CD4-positive, alpha-beta T cell treated with Interleukin-1 beta for 1 hour (primary cell): ENCODE measurements at regions not wholly inside any gene's neighbourhood (a gene's known extent, or its start where the extent isn't known, plus 50 kb on each side); places are given as distances from the start of the nearest gene placed in this dataset.

Experiments
- DNase-seq, 2 donors: peaks; one replicate each; pipeline ENCODE4 v3.0.0-alpha.2; 2020 to 2022

DNA sequence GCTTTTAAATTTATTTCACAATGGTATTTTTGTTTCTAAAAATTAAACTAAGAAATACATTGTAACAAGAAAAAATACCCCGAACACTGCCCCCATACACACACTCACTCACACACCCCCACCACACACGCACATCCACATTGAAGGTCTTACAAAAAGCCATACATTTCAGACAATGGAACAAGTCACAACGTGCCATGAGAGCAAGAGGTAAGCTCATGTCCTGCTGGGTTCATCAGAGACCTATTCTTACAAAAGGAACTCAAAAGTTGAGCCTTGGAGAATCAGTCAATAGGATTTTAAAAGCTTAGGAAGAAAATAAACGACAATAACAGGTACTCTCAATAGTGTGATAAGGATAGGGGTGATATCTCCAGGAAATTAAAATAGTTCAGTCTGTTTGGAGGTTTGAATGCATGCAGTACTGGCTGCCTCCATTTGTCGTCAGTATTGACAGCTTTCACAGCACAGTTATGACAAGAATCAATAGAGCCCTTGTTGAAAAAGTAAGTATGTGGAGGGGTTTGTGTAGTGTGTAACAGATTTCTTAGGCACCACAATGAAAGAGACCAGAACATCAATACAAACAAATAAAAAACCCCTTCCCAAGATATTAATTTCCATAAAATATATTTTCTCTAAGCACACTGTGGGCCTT, 1826.2 kb upstream of the CDH6 start:
- no peak for DNase-seq

DNA sequence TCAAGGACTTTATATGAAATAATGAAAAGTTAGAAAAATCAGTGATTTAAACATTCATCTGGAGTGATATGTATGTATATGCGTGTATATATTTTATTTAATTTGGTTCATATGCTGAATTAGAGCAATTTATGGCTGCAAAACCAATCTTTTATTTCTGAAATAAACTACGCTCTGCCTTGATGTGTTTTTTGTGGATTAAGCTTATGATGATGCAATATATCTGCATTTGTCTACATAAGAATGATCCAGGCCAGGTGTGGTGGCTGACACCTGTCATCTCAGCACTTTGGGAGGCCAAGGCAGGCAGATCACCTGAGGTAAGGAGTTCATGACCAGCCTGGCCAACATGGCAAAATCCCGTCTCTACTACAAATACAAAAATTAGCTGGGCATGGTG, 1842.3 kb upstream of the CDH6 start:
- no peak for DNase-seq

GRCh38 chr5:29337030-29337429, 1856.5 kb upstream of the CDH6 start:
- DNase-seq, result no peak

- DNase-seq, result no peak
Observed at GRCh38 chr5:29321591-29321990, 1871.9 kb upstream of the CDH6 start.

DNA sequence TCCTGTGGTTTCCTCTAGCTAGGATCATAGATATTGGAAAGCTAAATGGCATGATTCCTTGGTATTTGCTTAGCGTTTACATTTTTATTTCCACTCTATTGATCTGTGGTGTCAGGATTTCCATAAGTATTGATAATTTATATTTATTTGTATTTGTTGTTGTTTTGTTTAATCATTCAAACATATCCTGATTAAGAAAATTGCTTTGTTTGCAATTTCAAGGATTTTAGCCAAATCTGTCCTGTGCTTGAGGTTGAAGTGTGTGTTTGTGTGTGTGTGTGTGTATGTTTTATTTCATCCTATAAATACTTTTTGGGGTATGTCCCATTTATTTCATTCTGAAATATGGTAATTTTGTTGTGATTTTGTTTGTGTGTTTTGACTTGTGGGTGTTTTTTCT, 1884.1 kb upstream of the CDH6 start:
- no peak for DNase-seq

- no peak for DNase-seq
Observed at GRCh38 chr5:29307478-29307877, 1886.0 kb upstream of the CDH6 start.

DNA sequence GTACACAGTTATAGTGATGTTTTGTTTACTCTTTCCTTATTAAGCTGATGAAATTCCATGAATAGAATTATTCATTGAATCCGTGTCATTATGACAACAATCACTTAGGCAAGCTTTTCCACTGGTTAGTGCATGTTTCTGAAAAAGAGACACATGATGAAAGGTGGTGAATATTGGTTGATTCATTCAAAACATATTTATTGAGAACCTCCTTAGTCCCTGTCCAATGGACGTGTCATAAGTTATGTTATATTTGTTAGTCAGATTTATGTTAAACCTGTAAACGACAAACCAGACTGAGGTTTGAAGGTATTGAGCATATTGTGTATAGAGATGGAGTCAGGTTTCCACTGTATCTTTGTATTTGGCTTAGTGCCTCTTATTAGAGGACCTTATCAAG, 1888.9 kb upstream of the CDH6 start:
- no peak for DNase-seq

DNA sequence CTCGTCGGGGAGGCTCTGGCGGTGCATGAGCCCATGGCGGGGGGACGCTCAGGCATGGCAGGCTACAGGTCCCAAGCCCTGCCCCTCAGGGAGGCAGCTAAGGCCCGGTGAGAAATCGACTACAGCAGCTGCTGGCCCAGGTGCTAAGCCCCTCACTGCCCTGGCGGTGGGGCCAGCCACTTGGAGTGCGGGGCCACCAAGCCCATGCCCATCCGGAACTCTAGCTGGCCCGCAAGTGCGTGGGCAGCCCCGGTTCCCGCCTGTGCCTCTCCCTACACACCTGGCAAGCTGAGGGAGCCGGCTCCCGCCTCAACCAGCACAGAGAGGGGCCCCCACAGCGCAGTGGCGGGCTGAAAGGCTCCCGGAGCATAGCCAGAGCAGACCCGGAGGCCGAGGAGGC, 1896.9 kb upstream of the CDH6 start:
- no peak for DNase-seq

DNA sequence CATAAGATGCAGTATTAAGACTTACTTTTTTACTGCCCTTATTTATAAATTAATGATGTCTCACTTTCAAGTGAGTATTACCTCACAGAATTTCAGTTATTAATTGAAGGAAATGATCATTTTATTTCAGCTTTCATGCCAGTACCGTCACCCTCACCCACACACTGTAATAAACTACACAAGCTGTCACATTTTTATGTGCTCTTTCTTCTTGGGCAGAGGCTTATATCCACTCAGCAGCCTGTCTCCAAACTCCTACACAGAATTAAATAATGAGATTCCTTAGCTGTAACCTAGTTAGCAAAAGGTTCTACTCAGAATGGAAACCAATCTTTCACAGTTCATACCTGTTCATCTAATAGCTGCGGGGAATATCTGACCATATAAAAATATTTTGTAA, 1915.8 kb upstream of the CDH6 start:
- DNase-seq, result no peak

DNA sequence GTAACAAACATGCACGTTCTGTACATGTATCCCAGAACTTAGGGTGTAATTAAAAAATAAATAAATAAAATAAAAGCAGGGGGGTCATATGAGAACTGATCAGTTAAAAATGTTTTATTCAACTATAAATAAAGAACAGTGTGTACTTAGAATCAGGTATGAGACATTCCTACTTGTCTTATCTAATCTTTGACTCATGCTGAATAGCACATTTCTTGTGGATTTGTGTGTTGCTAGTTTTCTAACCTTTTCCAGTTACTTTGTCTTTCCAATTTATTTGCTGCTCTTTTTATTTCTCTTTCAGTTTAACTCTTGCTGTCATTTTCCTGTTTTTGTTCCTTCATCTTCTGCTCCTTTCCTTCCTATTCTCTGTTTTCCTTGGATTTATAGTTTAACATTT, 1917.1 kb upstream of the CDH6 start:
- DNase-seq, result no peak

- DNase-seq, result no peak
Observed at GRCh38 chr5:29263915-29264351, 1929.6 kb upstream of the CDH6 start.

DNA sequence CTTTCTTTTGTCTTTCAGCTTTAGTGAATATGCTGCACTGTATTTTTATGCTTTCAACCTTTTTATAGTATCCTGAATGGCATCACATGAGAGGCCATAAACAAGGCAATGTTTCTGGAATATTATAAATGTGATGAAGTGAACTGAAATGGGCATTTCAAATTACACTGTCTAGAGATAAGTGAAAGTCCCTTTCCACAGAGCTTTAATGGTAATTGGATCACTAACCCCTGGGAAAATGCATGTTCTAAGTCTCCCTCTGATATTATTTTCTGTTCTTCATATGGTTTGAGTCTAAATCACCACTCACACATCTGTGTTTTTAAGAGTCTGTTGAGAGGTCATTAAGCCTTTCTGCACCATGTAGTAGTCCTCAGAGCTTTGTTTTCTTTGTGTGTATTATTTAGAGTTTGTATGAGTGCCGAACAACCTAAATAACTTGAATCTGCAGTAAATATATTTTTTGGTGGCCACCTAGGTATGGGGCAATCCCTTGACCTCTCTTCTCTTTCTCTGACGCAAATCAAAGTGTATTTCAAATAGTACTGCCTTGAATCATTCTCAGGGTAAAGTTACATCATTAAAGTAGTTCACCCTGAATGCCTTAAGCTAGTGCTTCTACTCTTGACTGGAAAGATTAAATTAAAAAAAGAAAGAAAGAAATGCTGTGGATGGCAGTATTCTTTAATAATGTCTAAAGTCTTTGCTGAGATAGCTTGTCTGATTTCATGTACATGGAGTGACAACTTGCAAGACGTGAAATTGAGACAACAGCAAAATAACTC, 1931.0 kb upstream of the CDH6 start:
- DNase-seq, result no peak

- no peak for DNase-seq
Observed at GRCh38 chr5:29261213-29261612, 1932.3 kb upstream of the CDH6 start.

DNA sequence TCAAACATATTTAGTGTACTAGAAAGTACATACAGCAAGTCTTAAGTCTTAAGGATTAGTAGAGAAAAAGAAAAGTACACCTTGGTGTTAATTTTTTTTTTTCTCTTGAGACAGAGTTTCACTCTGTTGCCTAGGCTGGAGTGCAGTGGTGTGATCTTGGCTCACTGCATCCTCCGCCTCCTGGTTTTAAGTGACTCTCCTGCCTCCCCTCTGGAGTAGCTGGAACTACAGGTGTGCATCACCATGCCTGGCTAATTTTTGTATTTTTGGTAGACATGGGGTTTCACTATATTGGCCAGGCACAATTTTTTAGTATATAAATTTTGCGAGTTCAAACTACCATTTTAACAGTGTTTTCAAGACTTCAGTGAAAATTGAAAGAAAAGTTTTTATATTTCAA, 1941.1 kb upstream of the CDH6 start:
- no peak for DNase-seq

GRCh38 chr5:29247346-29248028, 1946.0 kb upstream of the CDH6 start:
- DNase-seq, result no peak

- no peak for DNase-seq
Observed at GRCh38 chr5:29240379-29240778, 1953.1 kb upstream of the CDH6 start.

GRCh38 chr5:29239606-29240005, 1953.9 kb upstream of the CDH6 start:
- DNase-seq, result no peak

- DNase-seq, result no peak
Observed at GRCh38 chr5:29238115-29238514, 1955.4 kb upstream of the CDH6 start.

DNA sequence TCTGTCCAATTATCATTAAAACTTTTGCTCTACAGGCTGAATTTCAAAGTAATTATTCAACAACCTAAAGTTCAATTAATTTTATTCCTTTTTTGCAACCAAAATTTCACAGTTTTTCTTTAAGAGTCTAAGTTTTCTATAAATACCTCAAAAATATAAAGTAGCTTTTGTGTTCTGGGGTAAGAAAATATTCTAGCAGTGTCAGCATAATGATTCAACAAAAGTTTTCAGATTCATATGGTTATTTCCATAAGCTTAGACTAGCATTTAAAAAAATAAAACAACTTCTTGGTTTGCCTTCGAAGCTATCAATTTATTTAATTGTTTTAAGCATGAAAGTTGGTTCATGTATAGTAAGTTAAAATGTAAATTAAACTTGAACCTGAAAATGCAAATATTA, 1962.3 kb upstream of the CDH6 start:
- DNase-seq, result no peak

DNA sequence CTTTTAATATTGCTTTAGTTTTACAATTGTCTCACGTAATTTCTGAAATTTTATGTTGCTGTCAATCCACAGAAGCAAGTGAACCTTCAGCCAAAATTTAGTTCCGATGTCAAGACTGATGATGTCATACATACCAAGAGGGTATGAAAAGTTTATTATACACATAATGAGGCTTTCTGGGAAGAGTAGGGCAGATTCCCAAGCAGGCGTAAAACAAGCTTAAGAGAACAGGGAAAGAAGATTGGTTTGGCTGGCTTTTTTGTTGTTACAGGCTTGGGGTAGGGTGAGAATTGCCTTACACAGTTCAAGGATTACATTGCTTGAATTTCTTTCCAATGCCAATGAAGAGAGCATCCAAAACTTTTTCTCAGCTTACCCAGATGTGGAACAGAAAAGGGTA, 1962.9 kb upstream of the CDH6 start:
- no peak for DNase-seq

DNA sequence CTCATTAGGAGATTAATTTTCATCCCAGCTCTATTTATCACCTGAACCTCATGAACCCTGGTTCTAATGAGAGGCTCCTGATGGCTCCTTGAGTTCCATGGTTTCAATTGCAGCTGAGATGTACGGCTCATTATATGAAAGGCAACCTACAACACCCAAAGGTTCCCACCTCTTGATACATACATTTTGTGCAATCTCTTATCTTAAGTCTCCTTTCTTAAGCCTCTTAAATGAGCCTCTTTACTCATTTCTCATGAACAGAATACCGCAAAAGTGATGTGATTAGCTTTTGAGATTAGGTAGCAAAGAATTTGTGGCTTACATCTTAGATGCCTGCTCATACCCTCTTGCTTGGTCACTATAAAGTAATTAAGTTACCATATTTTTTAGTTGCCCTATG, 1964.0 kb upstream of the CDH6 start:
- DNase-seq, result no peak

DNA sequence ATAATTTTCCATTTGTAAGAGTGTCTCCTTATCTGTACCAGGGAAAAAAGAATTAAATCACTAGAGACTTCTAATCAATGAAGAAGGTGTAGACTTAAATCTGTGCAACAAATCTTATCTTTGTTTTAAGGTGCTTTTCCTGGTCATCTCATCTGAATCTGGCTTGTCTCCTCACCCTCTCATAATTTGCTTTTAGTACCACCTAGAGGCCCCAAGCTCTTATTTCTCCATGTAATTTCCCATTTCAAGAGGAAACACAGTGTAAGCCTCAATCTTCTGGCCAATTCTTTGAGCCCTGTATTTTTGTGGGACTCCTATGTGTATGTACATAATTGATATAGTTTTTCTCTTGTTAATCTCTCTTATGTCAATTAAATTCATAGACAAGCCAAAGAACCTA, 1975.3 kb upstream of the CDH6 start:
- no peak for DNase-seq

DNA sequence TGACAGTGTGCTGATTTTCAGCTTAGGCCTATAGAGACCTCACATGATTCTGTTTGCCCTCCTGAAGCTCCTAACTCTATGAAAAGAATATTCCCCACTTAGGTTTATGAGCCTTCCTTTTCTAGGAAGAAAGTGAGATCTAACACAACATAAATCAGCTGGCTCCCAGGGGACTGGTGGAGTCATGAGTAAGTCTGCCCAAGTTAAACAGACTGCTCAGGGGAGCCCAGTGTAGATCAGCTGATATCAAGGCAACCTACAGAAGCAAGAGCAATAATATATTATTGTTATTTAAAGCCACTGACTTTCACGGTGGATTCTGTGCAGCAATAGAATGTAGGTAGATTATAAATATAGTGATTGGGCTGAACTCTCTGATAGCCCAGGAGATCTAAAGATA, 1978.6 kb upstream of the CDH6 start:
- DNase-seq, result no peak

DNA sequence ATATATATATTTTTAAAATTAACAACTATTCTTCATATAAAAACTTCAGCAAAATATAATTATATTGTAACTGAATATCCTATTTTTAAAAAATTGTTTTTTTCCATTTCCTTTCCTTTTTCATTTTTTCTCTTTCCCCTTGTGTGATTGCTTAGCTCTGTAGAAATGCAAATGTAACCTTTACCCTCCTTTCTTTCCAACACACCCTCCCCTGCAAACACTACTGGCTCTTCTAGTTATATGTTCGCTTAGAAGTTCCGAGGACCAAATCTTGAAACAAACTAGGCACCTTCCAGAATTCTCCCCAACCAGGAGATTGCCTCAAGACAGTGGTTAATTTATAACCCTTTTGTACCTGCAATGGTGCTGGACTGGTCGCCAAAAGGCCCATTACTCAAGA, 1980.0 kb upstream of the CDH6 start:
- DNase-seq, result no peak
